CD4-positive, alpha-beta T cell treated with Interleukin-4 for 4 hours (primary cell): ENCODE measurements at regions not wholly inside any gene's neighbourhood (a gene's known extent, or its start where the extent isn't known, plus 50 kb on each side); places are given as distances from the start of the nearest gene placed in this dataset.
"Not testable (repeated sequence)": the region's sequence is repeated elsewhere in the genome, so short reads cannot be mapped to it uniquely, and the experiment has no call there.

ENCODE experiments used
- DNase-seq: peaks from one replicate; pipeline ENCODE4 v3.0.0-alpha.2; 2020

DNA sequence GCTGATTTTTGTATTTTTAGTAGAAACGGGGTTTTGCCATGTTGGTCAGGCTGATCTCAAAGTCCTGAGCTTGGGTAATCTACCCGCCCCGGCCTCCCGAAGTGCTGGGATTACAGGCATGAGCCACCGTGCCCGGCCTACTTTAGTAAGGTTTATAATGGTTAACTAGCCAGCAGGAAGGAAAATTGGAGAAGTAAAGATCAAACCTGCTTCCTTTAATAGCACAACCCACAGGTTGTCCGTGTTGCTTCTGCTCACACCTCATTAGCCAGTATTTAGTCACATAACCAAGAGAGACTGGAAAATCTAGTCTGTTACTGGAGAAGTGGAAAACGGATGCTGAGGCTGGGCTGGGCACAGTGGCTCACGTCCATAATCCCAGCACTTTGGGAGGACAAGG, 51.9 kb upstream of the TBL1XR1 start:
- DNase-seq = no peak

DNA sequence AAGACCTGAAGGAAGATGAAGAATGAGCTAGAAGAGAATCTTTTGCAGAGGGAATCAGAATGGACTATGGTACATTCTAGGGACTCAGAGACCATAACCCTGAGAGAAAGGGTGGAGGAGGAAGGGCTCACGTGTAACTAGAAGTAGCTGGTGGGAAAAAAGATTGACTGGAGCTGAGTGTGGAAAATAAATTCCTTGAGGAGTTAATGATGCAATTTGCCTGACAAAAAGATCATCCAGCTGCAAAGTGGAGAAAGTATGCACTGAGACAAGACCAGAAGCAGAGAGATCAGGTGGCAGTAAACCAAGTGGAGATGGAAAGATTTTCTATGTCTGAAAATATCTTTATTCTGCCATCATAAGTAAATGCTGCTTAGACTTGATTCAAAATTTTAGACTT, 52.9 kb upstream of the TBL1XR1 start:
- no peak for DNase-seq

DNA sequence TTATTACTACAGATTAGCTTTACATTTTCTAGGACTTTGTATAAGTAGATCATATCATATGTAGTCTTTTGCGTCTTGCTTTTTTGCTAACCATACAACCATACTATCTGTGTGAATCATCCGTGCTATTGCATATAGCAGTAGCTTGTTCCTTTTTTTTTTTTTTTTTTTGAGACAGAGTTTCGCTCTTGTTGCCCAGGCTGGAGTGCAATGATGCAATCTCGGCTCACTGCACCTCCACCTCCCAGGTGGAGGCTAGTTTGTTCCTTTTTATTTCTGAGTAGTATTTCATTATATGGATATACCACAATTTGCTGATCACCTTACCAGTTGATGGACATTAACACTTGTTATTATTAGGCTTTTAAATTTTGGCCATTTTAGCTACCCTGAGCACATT, 54.5 kb upstream of the TBL1XR1 start:
- no peak for DNase-seq

DNA sequence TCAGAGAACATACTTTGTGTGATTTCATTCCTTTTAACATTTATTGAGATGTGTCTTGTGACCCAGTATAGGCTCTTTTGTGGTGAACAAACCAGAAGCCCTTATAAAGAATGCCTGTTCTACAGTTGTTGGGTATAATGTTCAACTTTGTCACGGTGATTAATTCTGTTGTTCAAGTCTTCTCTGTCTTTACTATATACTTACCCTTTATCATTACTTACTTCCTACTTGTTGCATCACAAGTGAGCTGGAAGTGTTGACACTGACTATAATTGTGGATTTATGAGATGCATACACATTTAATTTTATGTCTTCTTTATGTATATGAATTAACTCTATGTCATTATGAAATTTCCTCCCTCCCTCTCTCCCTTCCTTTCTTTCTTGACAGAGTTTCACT, 59.7 kb upstream of the TBL1XR1 start:
- DNase-seq = no peak

DNA sequence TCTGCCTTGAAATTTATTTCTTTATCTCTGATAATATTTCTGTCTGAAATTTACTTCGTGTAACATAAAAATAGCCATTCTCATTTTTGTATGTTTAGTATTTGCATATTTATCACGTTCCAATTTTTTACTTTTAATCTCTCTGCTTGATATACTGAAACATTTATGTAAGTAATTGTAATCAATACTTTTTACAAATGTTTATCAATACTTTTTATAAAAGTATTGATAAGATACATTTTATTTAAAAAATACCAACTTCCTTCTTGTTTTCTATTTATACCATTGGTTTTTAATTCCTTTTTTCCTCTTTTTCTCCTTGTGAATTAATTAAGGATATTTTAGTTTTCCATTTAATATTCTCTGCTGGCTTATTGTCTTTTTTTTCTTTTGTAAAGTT, 60.3 kb upstream of the TBL1XR1 start:
- no peak for DNase-seq

DNA sequence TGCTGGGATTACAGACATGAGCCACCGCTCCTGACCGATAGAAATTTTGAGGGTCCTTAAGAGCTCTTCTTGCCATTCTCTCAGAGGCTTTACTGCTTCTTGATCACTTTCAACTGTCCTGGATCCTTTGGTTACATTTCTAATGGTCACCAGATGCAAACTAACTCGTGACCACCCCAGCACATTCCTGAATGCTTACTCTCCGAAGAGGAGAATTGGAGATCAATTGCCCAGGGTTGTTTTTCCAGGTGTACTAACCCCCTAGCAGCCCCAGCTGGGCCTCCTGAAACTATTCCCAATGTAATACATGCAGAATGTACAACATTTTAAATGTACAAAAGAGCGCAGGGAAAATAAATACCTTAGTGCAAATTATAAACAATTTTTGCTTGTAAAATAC, 65.1 kb upstream of the TBL1XR1 start:
- no peak for DNase-seq

DNA sequence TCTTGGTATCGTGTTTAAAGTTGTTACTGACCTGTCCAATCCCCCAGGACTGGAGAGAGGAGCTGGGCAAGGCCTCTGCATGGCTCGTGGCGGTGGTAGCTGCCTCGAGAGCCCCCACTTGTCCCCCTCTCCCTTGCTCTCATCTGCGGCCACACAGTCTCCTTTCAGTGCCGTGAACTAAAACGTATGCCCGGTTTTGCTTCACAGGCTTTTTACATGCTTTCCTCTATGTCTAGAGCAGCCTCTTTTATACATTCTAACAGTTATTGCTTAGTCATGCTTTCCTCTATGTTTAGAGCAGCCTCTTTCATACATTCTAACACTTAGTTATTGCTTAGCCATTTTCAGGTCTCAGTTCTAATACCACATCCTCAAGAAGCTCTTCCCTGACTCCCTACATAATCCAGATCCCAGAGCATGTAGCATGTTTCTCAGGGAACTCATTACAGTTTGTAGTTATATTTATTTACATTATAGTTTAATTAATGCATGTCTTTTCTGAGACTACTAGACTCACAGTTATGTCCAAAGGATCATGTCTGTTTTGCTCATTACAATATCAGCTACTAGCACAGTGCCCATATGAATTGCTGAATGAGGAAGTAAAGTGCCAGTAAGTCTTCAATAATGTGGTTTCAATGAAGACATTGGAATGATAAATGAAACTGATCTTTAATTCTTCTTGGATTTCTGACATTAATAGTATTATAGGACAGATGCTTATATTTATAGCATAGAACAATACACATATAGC, 66.5 kb upstream of the TBL1XR1 start:
- no peak for DNase-seq

DNA sequence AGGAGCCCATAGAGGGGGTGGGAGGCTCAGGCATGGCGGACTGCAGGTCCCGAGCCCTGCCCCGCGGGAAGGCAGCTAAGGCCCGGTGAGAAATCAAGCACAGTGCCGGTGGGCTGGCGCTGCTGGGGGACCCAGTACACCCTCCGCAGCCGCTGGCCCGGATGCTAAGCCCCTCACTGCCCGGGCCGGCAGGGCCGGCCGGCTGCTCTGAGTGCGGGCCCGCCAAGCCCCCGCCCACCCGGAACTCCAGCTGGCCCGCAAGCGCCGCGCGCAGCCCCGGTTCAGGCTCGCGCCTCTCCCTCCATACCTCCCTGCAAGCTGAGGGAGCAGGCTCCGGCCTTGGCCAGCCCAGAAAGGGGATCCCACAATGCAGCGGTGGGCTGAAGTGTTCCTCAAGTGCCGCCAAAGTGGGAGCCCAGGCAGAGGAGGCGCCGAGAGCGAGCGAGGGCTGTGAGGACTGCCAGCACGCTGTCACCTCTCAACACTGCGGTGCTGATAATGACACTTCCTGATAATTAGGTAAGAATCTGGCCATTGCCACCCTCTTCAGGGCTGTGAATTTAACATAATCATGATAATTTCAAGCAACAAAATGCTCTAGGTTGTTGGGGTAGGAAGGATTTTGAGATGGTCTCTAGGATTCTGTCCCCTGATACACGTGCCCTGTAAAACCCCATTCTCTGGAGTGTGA, 74.7 kb upstream of the TBL1XR1 start:
- not testable (repeated sequence) for DNase-seq

DNA sequence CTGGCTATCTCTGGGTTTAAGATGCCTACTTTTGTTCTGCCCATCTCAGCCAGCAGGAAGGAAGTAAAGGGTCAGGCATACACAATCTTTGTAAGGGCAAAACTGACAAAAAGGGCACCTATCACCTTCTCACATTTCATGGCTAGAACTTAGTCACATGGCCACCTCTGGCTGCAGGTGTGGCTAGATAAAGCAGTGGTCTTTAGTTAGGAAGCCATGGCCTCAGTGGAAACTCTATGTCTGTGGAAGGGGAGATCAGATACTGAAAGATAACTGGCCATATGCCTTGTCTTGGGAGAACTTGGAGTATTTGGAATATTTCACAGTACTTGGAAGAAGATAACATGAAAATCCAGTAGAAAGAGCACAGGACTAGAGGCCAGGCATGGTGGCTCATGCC, 80.7 kb upstream of the TBL1XR1 start:
- DNase-seq = no peak

DNA sequence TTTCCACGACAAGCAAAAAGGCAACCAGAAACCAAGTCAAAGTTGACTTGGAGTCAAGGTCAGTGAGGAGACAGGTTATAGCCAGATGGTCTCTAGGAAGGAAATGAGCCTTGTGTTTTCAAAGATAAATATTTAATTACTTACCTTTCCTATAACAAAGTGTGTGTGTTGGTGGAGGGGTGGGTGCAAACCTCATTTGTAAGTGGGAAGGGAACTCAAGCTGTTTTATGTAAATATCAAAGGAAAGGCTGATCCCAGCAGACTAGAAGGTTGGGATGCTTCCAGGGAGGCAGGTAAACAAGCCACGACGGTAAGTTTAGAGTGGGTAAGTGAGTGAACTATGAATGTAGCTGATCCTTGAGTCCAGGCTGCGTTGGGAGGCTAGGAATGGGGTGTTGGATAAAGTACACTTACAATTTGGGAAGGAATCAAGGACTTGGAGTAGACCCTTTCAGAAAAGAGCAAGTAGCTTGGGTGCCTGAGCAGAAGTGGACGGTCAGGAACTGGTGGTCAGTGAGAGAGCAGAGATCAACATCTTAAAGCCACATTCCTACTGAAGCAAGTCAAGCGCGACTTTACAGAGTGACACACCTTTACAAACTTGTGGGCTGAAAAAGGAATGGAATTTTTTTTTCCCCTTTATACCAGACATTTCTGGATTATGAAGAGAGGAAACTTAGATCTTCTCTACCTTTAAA, 82.0 kb upstream of the TBL1XR1 start:
- DNase-seq = no peak

DNA sequence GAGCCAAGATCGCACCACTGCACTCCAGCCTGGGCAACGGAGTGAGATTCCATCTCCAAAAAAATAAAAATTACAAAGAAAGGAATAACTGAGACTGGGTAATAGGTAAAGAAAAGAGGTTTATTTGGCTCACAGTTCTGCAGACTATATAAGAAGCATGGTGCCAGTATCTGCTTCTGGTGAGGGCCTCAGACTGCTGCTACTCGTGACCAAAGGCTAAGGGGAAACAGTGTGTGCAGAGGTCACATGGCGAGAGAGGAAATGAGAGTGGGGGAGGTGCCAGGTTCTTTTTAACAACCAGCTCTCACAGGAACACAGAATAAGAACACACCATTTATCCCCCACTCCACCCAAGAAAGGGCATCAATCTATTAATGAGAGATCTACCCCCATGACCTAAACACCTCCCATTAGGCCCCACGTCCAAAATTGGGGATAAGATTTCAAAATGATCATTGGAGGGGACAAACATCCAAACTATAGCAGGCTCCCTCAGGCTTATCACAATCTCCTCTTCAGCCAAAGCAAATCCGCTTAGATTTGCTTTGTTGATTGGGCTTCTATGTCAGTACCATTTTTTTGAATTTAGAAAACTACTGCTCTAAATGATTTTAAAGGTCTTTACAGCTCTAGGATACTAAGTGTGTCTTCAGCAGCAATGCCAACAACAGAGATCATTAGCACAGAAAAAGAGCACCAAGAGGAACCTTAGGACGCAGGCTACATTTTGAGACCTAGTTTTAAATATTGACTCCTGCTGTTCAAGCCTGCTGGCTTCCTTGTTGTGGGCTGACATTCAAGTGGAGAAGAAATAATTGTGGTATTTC, 84.2 kb upstream of the TBL1XR1 start:
- DNase-seq = no peak

DNA sequence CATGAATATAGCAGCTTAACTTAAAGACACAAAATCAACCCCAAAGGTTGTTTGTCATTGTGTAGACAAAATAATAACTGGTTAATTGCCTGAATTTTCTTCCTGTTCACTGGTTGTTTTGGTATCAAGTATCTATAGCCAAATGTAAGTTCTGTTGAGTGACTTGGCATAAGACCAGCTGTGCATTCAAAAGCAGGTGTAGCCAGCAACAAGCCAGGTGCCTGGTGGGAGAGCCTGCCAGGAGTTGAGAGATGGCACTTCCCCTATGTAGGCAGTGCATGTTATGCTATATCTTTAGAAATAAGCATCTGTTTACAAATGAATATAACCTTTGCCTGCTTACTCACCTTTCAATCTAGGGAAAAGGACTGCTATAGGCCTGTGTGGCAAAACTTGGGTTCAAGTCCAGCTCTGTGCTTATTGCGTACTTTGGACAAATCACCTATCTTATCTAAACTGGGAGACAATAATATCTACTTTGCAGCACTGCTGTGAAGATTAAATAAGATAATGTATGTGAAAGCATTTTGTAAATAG, 84.9 kb upstream of the TBL1XR1 start:
- no peak for DNase-seq

DNA sequence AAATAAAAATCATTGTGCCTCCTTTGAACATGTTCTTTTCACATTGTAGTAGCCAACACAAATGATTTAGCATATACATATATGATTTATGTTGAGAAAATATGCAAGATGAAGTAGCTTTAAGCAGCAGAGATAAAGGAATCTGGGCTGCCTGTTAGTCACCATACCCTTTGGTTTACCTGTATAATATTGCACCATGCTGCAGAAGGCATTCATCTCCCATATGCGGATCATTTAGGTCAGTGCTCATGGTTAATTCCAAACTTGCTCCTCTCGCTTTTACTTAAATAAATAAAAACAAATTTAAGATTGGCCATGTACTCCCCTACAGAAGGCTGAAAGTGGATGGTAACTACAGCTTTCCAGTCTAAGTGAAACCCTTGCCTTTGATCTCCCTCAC, 86.7 kb upstream of the TBL1XR1 start:
- DNase-seq = no peak

DNA sequence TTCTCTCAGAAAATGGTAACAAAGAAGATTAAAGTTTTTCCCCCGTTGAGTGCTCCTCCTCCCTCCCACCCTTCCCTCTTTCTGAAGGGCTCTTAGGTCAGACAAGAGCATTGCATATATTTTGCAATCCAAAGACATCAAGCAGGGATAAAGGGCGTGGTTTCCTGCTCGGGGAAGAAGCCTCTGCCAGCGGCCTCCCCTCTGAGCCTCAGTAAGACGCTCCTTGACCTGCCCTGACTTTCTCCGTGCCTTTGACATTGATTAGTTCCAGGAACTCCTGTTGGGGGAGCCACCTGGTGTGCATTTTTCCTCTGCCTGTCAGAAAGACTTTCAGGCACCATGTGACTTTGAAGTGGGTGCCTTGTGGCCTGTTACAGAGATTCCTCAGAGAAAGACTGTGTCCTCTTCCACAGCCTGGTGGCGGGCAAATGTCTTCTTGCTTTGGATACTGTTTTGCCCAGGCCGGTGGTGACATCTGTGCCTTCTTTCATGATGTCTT, 87.2 kb upstream of the TBL1XR1 start:
- DNase-seq = no peak

DNA sequence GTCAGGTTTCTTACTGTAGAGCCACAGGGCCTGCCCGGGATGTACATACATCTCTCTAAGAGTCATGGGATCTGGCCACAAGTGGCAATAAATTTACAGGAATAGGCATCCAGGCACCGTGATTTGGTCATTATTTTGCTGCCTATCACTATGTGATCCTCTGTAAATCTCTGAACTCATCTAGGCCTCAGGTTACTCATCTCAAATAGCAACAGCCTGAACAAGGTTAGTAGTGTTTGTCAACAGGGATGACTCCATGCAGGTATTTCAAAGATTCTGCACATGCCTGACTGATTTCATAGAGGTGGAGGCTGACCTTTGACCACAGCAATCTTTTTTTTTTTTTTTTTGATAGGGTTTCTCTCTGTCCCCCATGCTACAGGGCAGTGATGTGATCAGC, 88.8 kb upstream of the TBL1XR1 start:
- DNase-seq = no peak

DNA sequence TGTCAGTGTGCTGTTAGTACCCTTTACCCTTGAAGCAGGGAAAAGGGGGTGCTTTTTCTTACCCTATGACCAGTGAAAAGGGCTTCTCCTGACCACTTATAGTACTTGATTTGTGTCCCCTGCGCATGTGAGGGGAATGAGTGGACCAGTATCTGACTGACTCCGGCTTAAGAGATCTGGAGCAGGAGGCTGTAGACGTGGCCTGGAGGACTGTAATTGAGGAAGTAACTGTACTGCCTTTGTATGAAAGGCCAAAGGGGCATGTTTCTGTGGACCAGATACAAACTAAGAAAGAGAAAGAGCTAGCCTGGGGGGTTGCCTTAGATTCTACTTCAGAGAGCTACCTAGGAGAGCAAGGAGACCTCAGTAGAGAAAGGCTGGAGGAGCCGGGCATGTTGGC, 89.9 kb upstream of the TBL1XR1 start:
- no peak for DNase-seq

DNA sequence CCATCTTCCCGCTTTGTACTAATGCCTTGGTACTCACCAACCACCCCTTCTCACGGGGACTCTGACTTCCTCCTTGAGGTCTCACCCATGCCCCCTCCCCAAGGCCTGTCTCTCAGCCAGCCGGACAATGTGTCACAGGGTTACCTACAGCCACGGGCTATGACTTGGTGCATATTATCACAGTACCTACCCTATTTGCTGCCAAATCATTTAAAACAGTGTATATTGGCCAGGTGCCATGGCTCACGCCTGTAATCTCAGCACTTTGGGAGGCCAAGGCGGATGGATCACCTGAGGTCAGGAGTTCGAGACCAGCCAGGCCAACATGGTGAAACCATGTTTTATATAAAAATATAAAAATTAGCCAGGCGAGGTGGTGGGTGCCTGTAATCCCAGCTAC, 93.4 kb upstream of the TBL1XR1 start:
- DNase-seq = no peak

DNA sequence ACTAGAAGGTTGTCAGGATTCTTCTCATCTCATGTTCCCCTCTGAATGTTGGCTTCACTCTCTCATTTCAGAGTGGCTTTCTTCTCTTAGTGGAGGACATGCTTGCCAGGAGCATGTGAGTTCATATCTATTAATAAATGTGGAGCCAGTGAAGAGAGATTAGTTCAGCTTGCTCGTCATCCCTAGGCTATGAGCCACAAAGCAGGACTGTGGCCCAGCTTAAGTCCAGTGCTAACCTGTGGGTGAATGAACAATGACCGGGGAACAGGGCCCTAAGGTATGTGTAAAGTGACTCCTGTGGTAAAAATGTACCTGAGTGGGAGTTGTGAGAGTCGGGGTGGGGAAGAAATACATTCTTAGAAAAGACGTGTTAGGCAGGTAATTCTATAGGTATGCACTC, 96.9 kb upstream of the TBL1XR1 start:
- no peak for DNase-seq

DNA sequence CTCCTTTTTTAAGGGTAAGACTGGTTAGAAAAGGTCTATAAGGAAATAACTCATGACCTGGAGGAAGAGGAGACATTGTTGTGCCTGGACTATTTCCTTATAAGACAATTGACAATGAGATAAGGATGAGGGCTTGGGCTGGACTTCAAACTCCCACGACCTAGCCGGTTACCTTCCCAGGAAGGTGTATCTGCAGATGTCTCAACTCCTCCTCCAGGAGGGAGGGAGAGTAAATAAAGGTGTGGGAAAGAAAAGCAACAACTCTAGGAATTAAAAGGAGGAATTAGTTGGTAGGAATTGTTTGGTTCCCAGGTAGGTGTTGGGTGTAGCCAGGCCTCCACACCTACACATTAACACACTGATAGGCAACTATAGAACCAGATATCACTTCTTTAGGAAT, 97.8 kb upstream of the TBL1XR1 start:
- DNase-seq = no peak

DNA sequence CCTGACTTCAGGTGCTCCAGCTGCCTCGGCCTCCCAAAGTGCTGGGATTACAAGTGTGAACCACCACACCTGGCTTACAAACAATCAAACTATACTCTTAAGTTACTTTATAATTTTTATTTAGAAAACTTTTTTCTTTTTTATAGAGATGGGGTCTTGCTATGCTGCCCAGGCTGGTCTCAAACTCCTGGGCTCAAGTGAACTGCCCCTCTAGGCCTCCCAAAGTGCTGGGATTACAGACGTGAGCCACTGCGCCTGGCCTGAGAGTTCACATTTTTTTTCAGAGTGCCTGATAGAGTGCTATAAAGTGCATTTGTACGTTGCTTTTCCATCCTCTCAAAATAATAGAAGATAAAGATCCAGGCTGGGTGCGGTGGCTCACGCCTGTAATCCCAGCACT, 102.0 kb upstream of the TBL1XR1 start:
- no peak for DNase-seq

DNA sequence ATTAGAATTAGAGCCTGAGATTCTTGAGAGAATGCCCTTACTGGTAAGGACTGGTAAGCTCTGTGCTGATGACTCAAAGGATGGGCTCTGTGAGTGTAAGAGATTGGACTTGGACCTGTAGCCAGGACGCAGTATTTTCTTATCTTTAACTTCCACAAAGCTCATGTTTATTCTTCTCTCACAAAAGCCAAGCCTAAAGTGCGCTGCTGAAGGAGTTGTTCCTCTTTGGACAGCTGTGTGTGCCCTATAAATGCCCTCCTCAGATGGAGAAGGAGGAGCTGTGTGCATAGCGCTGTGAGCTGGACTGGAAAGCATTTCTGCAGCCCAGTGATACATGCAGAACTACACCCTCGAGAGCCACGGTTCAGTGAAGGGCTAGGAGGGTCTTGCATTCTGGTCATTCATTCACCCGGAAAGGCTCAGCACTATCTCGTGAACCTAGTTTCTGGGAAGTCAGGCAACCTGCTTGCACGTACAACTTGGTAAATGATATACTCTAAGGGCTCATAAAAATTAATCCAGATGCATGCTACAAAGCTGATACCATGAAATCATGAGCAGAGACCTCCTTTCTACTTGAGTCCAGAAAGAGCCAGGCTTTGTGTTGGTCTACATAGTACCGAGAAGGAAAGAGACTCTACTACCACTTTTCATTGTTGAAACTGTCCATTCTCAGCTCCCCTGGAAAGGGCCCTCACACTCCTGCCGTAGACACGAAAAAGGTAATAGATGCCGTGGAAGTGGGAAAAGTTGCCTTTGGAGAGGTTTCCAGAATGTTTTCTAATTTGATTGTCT, 103.0 kb upstream of the TBL1XR1 start:
- no peak for DNase-seq

DNA sequence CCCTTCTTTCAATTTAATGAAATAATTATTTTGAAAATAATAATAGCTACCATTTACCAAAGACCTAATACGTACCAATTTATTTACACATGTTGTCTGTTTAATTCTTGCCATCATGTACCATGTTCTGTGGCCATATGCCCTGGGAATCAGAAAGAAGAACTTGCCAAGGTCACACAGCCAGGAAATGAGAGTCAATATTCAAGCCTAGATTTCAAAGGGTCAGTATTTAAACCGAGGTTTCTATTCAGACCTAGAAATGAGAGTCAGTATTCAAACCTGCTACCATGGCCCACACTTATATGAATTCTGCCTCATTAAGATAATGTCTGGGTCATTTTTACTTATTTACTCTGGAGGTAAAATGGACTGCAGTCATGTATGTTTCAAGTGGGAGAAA, 103.6 kb upstream of the TBL1XR1 start:
- DNase-seq = no peak
